ENCODE measurements at regions not wholly inside any gene's neighbourhood (a gene's known extent, or its start where the extent isn't known, plus 50 kb on each side); places are given as distances from the start of the nearest gene placed in this dataset.

GRCh38 chr2:221775096-221775495 is 203.0 kb upstream of the EPHA4 start:
- Histone ChIP-seq H3K27me3 (ENCODE audit: control insufficient read depth in 1 of 2, insufficient read depth in 2 of 2, low read length in 2 of 2) (no peaks in the 10 kb centered on the region), H3K4me3 (replicated peaks in 1 of 3; ENCODE audit: insufficient read depth in 1 of 3, low read depth in 2 of 3, low read length in 3 of 3) (no peak overlapping the region), H3K4me1 (ENCODE audit: insufficient read depth, low read length) (no peaks in the 10 kb centered on the region), H2AFZ (ENCODE audit: low read length) (no peak overlapping the region), H3K79me2 (ENCODE audit: insufficient read depth, low read length) (no peaks in the 10 kb centered on the region), H3K4me2 (ENCODE audit: low read depth, low read length) (no peak overlapping the region), H3K9me3 (ENCODE audit: low read length) (no peaks in the 10 kb centered on the region), H4K20me1 (ENCODE audit: insufficient read depth, low read length) (no peaks in the 10 kb centered on the region), H3K9ac (ENCODE audit: insufficient read depth, low read depth, low read length) (no peak overlapping the region), H3K36me3 (replicated peaks in 1 of 2; ENCODE audit: control insufficient read depth in 1 of 2, insufficient read depth in 2 of 2, low read length in 2 of 2) (no peaks in the 10 kb centered on the region), H3K27ac (ENCODE audit: extremely low read length, insufficient read depth, low read length) (no peak overlapping the region)
- no peak for TF ChIP-seq ZNF501 (CRISPR knock-in tag; IDR thresholded peaks at IDR 0.05)
- TF ChIP-seq ZSCAN21 (CRISPR knock-in tag; IDR thresholded peaks at IDR 0.05; ENCODE audit: borderline replicate concordance): no peak
- TF ChIP-seq CCDC6 (CRISPR knock-in tag; IDR thresholded peaks at IDR 0.05): no peak
- no peak for TF ChIP-seq ZKSCAN1 (IDR thresholded peaks at IDR 0.05; ENCODE audit: low read length)
- TF ChIP-seq KDM4B (CRISPR knock-in tag; IDR thresholded peaks at IDR 0.05): no peak
- TF ChIP-seq PLRG1 (conservative IDR thresholded peaks at IDR 0.05): no peak
- no peak for TF ChIP-seq KDM2A (CRISPR knock-in tag; IDR thresholded peaks at IDR 0.05; ENCODE audit: borderline replicate concordance, low read depth)
- TF ChIP-seq MTF1 (CRISPR knock-in tag; IDR thresholded peaks at IDR 0.05): no peak
- TF ChIP-seq SMC3 (IDR thresholded peaks at IDR 0.05; ENCODE audit: low read length): no peak
- TF ChIP-seq MTA1 (CRISPR knock-in tag; IDR thresholded peaks at IDR 0.05; ENCODE audit: borderline replicate concordance): no peak
- no peak for TF ChIP-seq ZNF800 (CRISPR knock-in tag; IDR thresholded peaks at IDR 0.05)
- TF ChIP-seq ARID2 (CRISPR knock-in tag; IDR thresholded peaks at IDR 0.05; ENCODE audit: borderline replicate concordance): no peak
- TF ChIP-seq ZNF619 (CRISPR knock-in tag; IDR thresholded peaks at IDR 0.05): no peak
- no TSS peak for BruUV-seq (replicated peaks)
- ChIA-PET CTCF (ENCODE audit: low intra/inter-chr PET ratio, low total read pairs) (no interaction called here), POLR2A (no interaction called here)
- ATAC-seq (no peak), DNase-seq (ENCODE audit: low spot score) (no peak), FAIRE-seq (no peak)
- intact Hi-C loops (cut with micrococcal nuclease; ENCODE audit: unreplicated experiment) (no loop called here), in situ Hi-C loops (cut with HindIII; ENCODE audit: extremely low pct_ligation_motif_present, low pct_unique_long_range_greater_than_20kb) (no loop called here)
- 43% methylated on average over 12 of the region's 12 CpGs for WGBS (ENCODE audit: low lambda C conversion rate)

All from HepG2 (cell line).